Astrocyte (in vitro differentiated cells and primary cell): ENCODE measurements at regions not wholly inside any gene's neighbourhood (a gene's known extent, or its start where the extent isn't known, plus 50 kb on each side); places are given as distances from the start of the nearest gene placed in this dataset.

Experiments
- EZH2 ChIP-seq: IDR thresholded peaks from 2 replicates; pipeline ENCODE4 v1.6.1; 2012; ENCODE audit warnings: mild to moderate bottlenecking, low read length, inconsistent platforms; ENCODE audit not compliant: insufficient read depth
- TF ChIP-seq, protein P1 (sequence below): IDR thresholded peaks from 2 replicates; pipeline ENCODE4 v1.5.1; 2011; ENCODE audit warnings: low read depth, mild to moderate bottlenecking, inconsistent platforms, low read length, moderate library complexity; ENCODE audit not compliant: insufficient read depth

DNA sequence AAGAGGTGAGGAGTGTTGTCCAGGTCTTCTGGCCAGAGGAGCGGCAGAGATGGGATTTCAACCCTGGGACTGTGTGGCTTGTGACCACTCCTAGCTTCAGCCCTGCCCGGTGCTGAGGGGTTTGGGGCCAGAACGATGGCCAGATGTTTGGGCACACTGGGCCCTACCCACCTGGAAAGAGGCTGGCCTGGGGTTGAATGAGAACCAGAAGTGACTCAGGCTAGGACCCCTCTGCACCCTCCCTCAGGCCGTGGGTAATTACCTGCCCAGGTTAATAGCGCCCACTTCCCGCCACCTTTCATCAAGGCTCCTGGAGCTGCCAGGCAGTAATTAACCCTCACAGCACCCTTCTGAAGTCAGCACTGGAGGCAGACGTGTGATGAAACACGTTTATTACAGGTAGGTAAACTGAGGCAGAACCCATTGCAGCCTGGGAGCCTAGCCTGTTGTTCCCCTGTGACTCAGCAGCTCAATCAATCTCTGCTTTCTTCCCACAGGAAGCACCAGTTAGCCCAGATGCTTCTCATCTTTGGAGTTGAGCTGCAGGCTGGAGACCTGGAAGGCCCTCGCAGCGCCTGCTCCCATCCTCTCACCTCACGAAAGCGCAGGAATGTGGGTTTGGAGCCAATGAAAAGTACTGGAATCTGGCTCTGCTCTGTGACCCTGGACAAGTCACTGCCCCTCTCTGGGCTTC, 120.8 kb downstream of the CEBPB start:
- TF ChIP-seq, protein P1, sequence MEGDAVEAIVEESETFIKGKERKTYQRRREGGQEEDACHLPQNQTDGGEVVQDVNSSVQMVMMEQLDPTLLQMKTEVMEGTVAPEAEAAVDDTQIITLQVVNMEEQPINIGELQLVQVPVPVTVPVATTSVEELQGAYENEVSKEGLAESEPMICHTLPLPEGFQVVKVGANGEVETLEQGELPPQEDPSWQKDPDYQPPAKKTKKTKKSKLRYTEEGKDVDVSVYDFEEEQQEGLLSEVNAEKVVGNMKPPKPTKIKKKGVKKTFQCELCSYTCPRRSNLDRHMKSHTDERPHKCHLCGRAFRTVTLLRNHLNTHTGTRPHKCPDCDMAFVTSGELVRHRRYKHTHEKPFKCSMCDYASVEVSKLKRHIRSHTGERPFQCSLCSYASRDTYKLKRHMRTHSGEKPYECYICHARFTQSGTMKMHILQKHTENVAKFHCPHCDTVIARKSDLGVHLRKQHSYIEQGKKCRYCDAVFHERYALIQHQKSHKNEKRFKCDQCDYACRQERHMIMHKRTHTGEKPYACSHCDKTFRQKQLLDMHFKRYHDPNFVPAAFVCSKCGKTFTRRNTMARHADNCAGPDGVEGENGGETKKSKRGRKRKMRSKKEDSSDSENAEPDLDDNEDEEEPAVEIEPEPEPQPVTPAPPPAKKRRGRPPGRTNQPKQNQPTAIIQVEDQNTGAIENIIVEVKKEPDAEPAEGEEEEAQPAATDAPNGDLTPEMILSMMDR = no peak
- TF ChIP-seq EZH2 = no peak
